Hepatocyte (in vitro differentiated cells): ENCODE measurements at regions not wholly inside any gene's neighbourhood (a gene's known extent, or its start where the extent isn't known, plus 50 kb on each side); places are given as distances from the start of the nearest gene placed in this dataset.

ENCODE experiments used
- CTCF ChIP-seq: fragments of 200-600 bp; sonication (generic); IDR thresholded peaks from 2 replicates; pipeline ENCODE4 v1.5.1; 2016; ENCODE audit warnings: antibody characterized with exemption, mild to moderate bottlenecking; ENCODE audit not compliant: poor library complexity
- EZH2phosphoT487 ChIP-seq: fragments of 200-600 bp; sonication (generic); IDR thresholded peaks from one replicate; pipeline ENCODE4 v1.6.1; 2018; ENCODE audit warnings: antibody characterized with exemption, mild to moderate bottlenecking, low read depth, moderate library complexity; ENCODE audit not compliant: unreplicated experiment, severe bottlenecking

GRCh38 chr16:80896776-80897175 lies 92.4 kb upstream of the CDYL2 start:
- TF ChIP-seq CTCF (no peak), EZH2phosphoT487 (no peak)
